NCI-H2081 (cell line): ENCODE measurements at regions not wholly inside any gene's neighbourhood (a gene's known extent, or its start where the extent isn't known, plus 50 kb on each side); places are given as distances from the start of the nearest gene placed in this dataset.

Experiments used
- DNase-seq, 2 experiments: peaks; one replicate each; lab custom pipeline; 2025; lab: John Stamatoyannopoulos, UW

GRCh38 chr11:38296211-38296776, 1698.3 kb upstream of the RAG2 start:
- DNase-seq = no peak

DNA sequence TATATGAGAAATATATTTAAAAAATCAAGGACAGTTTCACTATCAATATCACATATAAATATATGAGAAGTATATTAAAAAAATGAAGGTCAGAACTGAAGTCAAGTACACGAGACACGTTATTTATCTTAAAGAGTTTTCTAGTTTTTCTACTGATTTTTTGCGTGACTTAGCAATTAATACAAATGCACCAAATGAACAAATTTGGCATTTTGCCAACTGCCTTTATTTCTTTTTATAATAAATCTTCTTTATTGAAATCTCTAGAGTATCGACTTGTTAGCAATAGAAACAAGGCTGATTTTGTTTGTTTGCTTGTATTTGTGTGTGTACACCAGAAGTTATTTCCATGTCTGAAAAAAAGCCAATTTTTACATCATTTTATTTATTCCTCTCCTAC, 1684.7 kb upstream of the RAG2 start:
- DNase-seq = no peak

- no peak for DNase-seq
These were observed 1680.6 kb upstream of the RAG2 start for GRCh38 chr11:38278457-38279141.

DNA sequence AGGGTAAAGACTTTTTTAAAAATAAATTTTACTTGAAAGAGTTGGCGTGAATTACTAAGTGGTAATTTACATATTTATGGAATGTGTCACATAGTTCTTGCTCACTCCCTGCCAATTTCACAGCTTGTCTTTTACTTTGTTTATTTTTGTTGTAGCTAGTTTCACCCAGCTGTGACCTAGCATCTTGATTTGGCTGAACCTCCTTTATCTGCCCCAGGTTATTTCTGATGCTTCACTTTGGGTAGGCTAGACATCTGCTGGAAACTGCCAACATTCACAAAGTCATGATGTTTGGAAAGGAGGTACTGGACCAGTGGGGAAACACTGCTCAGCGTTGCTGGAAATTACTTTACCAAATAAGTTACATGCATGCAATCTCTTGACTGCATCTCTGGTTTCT, 1676.0 kb upstream of the RAG2 start:
- no peak for DNase-seq

DNA sequence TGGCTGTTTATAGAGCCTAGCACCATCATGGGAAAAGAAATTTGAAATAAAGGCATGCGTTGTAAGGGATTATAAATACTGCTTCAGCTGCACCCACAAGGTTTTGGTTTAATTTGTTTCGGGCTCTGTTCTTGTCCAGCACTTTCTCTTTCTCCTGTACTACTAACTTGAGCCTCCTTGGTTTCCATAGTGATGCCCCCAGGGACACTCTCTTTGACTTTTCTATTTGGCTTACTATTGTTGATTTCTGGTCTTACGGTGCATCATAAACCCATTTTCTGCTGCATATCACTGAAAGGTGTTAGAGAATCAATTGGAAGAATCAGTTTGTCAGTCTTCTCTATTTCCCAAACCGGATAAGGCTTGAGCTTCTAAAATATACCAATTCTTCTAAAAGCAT, 1674.3 kb upstream of the RAG2 start:
- no peak for DNase-seq

DNA sequence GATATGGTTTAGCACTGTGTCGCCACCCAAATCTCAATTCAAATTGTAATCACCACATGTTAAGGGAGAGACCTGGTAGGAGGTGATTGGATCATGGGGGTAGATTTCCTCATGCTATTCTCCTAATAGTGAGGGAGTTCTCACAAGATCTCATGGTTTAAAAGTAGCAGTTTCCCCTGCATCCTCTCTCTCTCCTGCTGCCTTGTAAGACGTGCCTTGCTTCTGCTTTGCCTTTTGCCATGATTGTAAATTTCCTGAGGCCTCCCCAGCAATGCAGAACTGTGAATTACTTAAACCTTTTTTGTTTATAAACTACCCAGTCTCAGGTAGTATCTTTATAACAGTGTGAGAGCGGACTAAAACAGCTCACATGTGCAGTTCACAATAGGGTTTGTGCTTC, 1668.7 kb upstream of the RAG2 start:
- DNase-seq = no peak

- DNase-seq = no peak
These were observed 1658.4 kb upstream of the RAG2 start for GRCh38 chr11:38256436-38256835.

GRCh38 chr11:38254913-38255312, 1656.9 kb upstream of the RAG2 start:
- no peak for DNase-seq

DNA sequence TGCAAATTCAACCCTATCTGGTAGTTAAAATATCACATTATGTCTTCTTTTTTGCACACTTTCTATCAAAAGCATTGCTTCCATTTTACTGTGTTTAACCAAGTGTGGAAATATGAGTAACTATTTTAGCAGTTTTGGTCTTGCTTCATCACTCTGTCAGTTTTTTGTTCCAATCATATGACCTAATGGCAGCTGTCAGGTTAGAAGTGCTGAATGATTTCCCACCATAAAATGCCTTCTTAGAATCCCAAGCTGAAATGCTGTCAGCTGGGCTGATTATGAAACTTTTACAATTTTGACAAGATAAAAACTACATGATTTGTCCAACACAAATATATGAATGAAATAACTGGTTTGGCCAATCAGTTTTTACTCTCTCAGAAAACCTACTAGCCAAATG, 1654.6 kb upstream of the RAG2 start:
- DNase-seq = no peak

DNA sequence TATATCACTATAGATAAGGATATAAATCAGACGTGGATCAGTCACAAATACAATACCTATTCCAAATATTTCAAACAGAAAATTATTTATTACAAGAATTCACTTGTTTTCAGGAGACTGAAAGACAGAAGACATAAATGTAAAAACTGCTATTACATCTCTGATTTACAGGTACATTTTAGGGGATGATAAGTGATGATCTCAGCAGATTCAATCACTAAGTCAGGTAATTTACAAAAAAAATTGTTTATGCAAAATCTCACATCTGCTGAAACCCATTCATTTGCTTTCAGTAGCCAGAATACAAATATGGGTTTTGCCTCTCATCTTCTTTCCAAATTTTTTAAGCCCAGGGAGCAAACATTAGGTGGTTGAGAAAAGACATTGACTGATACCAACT, 1648.4 kb upstream of the RAG2 start:
- DNase-seq = no peak

- no peak for DNase-seq
These were observed 1628.6 kb upstream of the RAG2 start for GRCh38 chr11:38226684-38227083.

DNA sequence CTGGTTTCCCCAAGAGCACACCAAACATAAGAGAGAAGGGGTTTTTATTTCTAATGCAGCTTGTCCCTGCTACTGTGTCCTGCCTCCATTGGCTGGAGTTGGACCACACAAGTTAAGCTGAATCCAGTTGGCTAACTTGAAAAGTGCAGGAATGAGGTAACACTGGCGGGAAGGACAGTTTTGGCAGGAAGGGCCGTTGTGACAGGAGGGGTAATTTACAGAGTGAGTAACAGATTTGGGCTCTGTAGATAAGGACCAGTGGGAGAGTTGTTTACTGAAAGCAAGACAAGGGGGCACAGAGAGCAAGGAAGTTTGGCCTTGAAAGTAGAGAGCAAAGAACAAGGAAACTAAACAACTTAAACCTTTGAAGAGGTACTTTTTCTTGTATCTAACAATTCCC, 1623.3 kb upstream of the RAG2 start:
- DNase-seq = no peak

DNA sequence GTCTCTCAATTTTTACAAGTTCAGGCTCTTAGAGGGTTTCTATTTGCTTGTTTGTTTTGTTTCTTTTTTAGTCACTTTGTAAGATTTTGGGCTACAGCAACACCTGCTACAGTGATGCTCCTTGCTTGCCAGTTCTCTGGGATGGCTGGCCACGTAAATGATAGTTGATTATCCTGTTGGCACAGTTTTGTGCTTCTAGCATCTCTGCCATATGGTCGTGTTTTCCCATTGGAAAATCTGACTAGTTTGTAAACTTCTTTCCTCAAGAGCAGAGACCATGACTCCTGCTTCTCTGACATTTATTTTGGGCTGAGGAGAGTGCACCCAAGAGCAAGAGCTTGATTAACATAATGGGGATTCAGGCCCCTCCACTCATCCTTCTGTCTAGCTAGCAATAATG, 1621.6 kb upstream of the RAG2 start:
- DNase-seq = no peak

DNA sequence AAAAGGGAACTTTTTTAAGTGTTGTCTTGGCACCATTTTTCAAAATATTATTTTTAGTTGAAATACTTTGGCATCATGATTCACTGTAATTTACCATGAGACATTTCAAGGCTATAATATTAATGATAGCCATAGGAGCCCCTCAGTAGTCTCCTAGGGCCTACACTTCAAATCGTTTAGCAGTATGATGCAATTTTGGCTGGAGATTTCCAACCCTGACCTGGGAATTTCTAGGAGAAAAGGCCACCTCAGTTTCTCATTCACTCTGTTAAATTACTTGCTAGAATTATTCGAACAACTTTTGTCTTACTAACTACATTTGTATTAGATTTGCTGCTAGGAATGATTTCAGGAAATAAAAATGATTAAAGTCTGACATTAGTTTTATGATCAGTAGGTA, 1610.9 kb upstream of the RAG2 start:
- no peak for DNase-seq

- no peak for DNase-seq
These were observed 1608.6 kb upstream of the RAG2 start for GRCh38 chr11:38206663-38207062.

DNA sequence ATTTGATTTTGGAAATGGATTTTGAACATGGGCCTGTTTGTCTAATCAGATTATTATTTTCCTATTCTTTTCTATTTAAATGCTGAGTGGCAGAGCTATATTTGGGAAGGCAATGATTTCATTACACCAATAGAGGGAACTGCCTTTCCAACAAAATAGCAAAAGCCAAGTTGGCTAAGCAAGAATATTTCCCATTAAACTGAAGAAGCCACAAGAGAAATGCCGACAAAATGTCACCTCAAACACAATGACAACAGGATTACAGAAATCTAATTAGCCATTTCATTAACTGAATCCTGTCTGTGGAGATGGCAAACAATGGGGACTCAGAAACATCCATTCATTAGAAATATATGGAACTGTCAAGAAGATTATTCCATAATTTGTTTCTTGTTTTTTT, 1593.1 kb upstream of the RAG2 start:
- DNase-seq = no peak

- DNase-seq = no peak
These were observed 1584.3 kb upstream of the RAG2 start for GRCh38 chr11:38182126-38182866.

DNA sequence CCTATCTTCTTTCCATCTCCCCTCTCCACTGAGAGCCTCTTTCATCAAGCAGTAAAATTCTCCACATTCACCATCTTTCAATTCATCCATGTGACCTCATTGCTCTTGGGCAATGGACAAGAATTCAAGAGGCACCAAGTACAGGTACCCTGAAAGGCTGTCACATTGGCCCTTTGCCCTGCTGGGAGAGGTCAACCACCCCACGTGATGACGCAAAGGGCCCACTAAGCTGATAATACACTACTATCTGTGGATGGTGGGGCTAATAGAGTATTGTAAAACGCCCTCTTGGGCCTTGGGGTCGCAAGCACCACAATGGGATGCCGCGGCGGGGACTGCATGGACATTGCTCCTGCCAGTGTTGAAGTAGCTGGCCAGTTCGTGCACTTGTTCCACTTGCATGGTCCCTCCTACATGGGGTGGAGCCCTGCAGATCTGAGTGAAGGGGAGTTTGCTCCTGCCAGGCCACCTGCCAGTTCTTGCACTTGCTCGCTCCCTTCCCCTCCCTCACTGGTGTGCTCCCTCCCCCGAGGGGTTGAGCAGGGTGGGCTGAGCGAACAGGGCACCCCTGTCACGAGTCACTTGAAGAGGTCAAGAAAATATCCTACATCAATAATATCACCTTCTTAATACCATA, 1578.8 kb upstream of the RAG2 start:
- DNase-seq = no peak

- DNase-seq = no peak
These were observed 1575.6 kb upstream of the RAG2 start for GRCh38 chr11:38173676-38174075.

DNA sequence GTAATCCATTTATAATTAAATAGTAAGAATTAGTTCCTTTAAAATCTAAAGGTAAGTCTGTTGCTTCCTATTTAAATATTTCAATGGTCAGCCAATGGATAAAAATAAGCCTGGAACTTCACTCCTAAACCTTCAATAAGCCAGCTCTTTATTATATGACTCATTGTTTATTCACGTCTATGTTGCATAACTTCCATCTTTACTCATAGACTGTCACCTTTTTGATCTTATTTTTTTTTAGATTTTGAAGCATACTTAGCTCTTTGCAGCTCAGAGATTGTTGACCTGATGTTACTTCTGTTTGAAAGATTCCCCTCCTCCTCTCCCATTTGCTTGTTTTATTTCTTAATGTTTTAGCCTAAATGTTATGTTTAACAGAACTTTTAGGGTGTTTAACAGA, 1571.2 kb upstream of the RAG2 start:
- DNase-seq = no peak

DNA sequence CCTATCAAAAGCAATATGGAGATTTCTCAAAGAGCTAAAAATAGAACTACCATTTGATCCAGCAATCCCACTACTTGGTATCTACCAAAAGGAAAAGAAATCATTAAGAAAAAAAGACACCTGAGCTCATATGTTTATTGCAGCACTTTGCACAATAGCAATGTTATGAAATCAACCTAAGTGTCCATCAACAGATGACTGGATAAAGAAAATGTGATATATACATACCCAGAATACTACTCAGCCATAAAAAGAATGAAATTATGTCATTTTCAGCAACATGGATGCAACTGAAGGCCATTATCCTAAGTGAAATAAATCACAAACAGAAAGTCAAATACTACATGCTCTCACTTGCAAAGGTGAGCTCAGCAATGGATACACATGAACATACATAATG, 1565.5 kb upstream of the RAG2 start:
- no peak for DNase-seq

DNA sequence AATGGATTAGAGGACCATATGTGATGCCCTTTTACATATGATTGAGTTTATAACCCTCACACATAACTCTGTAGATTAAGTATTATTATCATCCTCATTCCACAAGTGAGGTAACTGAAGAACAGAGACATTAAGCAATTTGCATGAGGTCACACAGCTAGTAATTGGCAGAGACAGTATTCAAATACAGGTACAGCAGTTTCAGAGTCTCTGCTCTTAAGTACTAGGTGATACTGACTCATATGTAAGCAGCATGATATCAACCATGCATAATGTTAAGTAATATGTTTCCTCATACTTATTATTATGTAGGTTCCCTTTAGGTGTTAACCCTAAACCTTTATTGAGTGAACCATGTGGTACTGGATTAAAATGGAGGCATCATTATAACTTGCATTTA, 1562.4 kb upstream of the RAG2 start:
- DNase-seq = no peak

GRCh38 chr11:38159038-38159437, 1561.0 kb upstream of the RAG2 start:
- DNase-seq = no peak
